HG02852 (cell line): ENCODE measurements at regions not wholly inside any gene's neighbourhood (a gene's known extent, or its start where the extent isn't known, plus 50 kb on each side); places are given as distances from the start of the nearest gene placed in this dataset.

ENCODE experiments used
- ATAC-seq: cut with Tn5 transposase; IDR thresholded peaks from one replicate; pipeline ENCODE4 v1.9.1; 2021; ENCODE audit warnings: mild to moderate bottlenecking, moderate library complexity; ENCODE audit not compliant: unreplicated experiment

- peak; percentile 79 for ATAC-seq
These were observed 216.1 kb downstream of the MEF2C start for GRCh38 chr5:88666761-88667495.

GRCh38 chr5:88665750-88666215 is 217.2 kb downstream of the MEF2C start:
- ATAC-seq, result no peak

- ATAC-seq, result no peak
These were observed 218.3 kb downstream of the MEF2C start for GRCh38 chr5:88664645-88665044.

GRCh38 chr5:88663793-88664216 is 219.2 kb downstream of the MEF2C start:
- ATAC-seq, result no peak

- ATAC-seq, result no peak
These were observed 220.1 kb downstream of the MEF2C start for GRCh38 chr5:88662846-88663245.

- ATAC-seq, result no peak
These were observed 221.2 kb downstream of the MEF2C start for GRCh38 chr5:88661806-88662207.

- peak; percentile 78 for ATAC-seq
These were observed 221.8 kb downstream of the MEF2C start for GRCh38 chr5:88660947-88661805.

- ATAC-seq, result peak; percentile 20
These were observed 222.6 kb downstream of the MEF2C start for GRCh38 chr5:88660264-88660946.

GRCh38 chr5:88659529-88660263 is 223.3 kb downstream of the MEF2C start:
- peak; percentile 43 for ATAC-seq

GRCh38 chr5:88658886-88659285 is 224.1 kb downstream of the MEF2C start:
- no peak for ATAC-seq

GRCh38 chr5:88657906-88658775 is 224.8 kb downstream of the MEF2C start:
- no peak for ATAC-seq

- ATAC-seq, result no peak
These were observed 225.8 kb downstream of the MEF2C start for GRCh38 chr5:88657136-88657535.

GRCh38 chr5:88656221-88656950 is 226.6 kb downstream of the MEF2C start:
- no peak for ATAC-seq

- no peak for ATAC-seq
These were observed 229.5 kb downstream of the MEF2C start for GRCh38 chr5:88653471-88653870.

- ATAC-seq, result no peak
These were observed 235.1 kb downstream of the MEF2C start for GRCh38 chr5:88647901-88648300.

- no peak for ATAC-seq
These were observed 236.1 kb downstream of the MEF2C start for GRCh38 chr5:88646866-88647265.

- no peak for ATAC-seq
These were observed 238.3 kb downstream of the MEF2C start for GRCh38 chr5:88644676-88645075.

GRCh38 chr5:88643315-88643714 is 239.7 kb downstream of the MEF2C start:
- no peak for ATAC-seq

- no peak for ATAC-seq
These were observed 249.0 kb downstream of the MEF2C start for GRCh38 chr5:88634014-88634413.
